ENCODE measurements at regions not wholly inside any gene's neighbourhood (a gene's known extent, or its start where the extent isn't known, plus 50 kb on each side); places are given as distances from the start of the nearest gene placed in this dataset.

GRCh38 chr16:9503251-9503984, 412.0 kb downstream of the HAPSTR1 start:
- TF ChIP-seq CTCF (IDR thresholded peaks at IDR 0.05), result no peak
- TF ChIP-seq POLR2AphosphoS5 (IDR thresholded peaks at IDR 0.05), result no peak
- no peak for TF ChIP-seq POLR2A (IDR thresholded peaks at IDR 0.05)

All from sigmoid colon (tissue), 4 donors.